Right cardiac atrium (tissue), 5 donors: ENCODE measurements at regions not wholly inside any gene's neighbourhood (a gene's known extent, or its start where the extent isn't known, plus 50 kb on each side); places are given as distances from the start of the nearest gene placed in this dataset.

Experiments
- ATAC-seq, 2 donors: fragments of 200-7000 bp; cut with Tn5 transposase; one replicate each; pipeline versions ENCODE4 v1.8.0 to v1.9.1; 2020; ENCODE audit warnings: moderate library complexity in 2 of 2, mild to moderate bottlenecking in 1 of 2
- DNase-seq, 3 donors: peaks; one replicate each; pipeline ENCODE4 v3.0.0-alpha.2; 2020
- H3K27ac ChIP-seq: one replicate; pipeline ENCODE4 v1.5.1; 2013; ENCODE audit warnings: mild to moderate bottlenecking, low read length, control low read depth, moderate library complexity
- H3K27me3 ChIP-seq: one replicate; pipeline ENCODE4 v1.6.1; 2013; ENCODE audit not compliant: control insufficient read depth, insufficient read depth
- H3K4me1 ChIP-seq: one replicate; pipeline ENCODE4 v1.6.1; 2013; ENCODE audit warnings: low read length; ENCODE audit not compliant: control insufficient read depth, insufficient read depth
- H3K4me3 ChIP-seq: one replicate; pipeline ENCODE4 v1.5.1; 2013; ENCODE audit warnings: low read length, control low read depth
- H3K9me3 ChIP-seq: one replicate; pipeline ENCODE4 v1.6.1; 2013; ENCODE audit warnings: low read length; ENCODE audit not compliant: control insufficient read depth
- WGBS: extraction: QIAGEN DNeasy Blood & Tissue Kit; methylation state at CpG from one replicate; pipeline ENCODE4 v1.1.7; 2013; 5-methylcytosine and 5-hydroxymethylcytosine counted together
- intact Hi-C, 4 donors: fragments of 100-400 bp; cut with DNase I; formaldehyde crosslinking; loops; one replicate each; pipeline versions ENCODE4 v1.11.0 to v1.14.0; 2022 to 2023
- donor health status: healthy with polysubstance abuse.
- donor health status: DM: no; HTN: yes; CAD: no.
- donor health status: DM: no; HTN: no; CAD: no.
- donor health status: DM: no; HTN: yes; CAD: no; lungs with severe emphysema.
- donor health status: DM: yes; HTN: yes; CAD: no.

DNA sequence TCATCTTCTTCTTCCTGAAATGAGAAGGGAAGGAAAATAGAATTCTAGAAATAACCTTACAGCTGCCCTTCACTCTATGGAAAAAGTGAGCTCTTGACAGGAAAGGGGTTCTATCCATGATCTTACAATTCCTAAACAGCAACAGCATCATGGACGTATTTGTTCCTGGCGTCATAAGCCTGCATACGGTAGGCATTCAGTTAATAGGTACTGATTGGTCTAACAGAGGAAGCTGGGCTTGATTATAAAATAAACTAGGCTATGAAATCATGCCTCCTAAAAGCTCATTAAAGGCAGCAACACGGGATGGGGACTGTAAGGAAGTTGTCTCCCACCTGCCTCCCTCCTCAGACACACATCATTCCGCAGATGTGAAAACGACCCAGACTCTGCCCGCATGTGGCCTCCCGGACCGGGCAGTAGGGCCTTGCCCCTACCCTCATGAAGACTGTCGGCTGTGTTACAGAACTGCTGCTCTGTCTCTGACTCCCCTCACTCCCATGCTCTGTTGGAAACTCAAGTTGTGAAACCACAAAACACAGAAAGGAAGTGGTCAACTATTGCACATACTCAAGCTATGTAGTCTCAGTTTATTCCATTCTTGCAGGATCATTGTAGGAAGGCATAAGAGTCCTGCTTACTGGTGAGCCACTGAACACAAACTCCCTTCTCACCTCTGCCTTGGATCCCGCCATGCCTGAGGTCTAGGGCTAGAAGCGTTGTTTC, 129.8 kb downstream of the DLEU7 start:
- no peak for DNase-seq
- Histone ChIP-seq H3K27ac (no peak overlapping the region), H3K27me3 (no peaks in the 10 kb centered on the region)

DNA sequence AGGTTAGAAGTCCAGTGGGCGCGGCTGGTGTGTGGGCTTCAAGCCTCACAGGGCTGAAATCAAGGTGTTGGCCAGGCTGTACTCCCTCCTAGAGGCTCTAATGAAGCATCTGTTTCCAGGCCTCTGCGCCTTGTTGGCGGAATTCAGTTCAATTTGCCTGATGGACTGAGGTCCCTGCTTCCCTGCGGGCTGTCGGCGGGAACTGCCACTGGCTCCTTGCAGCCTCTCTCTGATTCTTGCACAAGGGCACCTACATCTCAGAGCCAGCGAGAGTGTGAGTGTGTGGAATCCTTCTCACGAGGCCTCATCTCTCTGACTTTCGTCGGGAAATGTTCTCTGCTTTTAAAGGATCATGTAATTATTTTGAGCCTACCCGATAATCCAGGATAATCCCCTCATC, 128.6 kb downstream of the DLEU7 start:
- ATAC-seq (no peak), DNase-seq (peak in 1 of 3 donors; percentile 44)
- no peaks in the 10 kb centered on the region for H3K4me1 ChIP-seq
- H3K9me3 ChIP-seq: no peaks in the 10 kb centered on the region
- 94% methylated on average over 12 of the region's 12 CpGs for WGBS
- intact Hi-C loops: no loop called here
- H3K27ac ChIP-seq: no peak overlapping the region
- no peak overlapping the region for H3K4me3 ChIP-seq
- no peaks in the 10 kb centered on the region for H3K27me3 ChIP-seq

More for the DNA sequence above, 129.8 kb downstream of the DLEU7 start:
- 78% methylated on average over 12 of the region's 12 CpGs for WGBS
- H3K9me3 ChIP-seq: no peaks in the 10 kb centered on the region
- no peak overlapping the region for H3K4me3 ChIP-seq
- intact Hi-C loops: no loop called here
- ATAC-seq: peak; percentile 55 to 66
- no peaks in the 10 kb centered on the region for H3K4me1 ChIP-seq

- H3K27ac ChIP-seq: no peak overlapping the region
- H3K9me3 ChIP-seq: no peaks in the 10 kb centered on the region
- ATAC-seq: peak; percentile 50 to 54
- H3K4me3 ChIP-seq: no peak overlapping the region
- intact Hi-C loops: no loop called here
- no peaks in the 10 kb centered on the region for H3K4me1 ChIP-seq
- peak; percentile 46 to 83 (median 75) for DNase-seq
- 88% methylated on average over 14 of the region's 14 CpGs for WGBS
- no peaks in the 10 kb centered on the region for H3K27me3 ChIP-seq
These were observed 127.9 kb downstream of the DLEU7 start for GRCh38 chr13:50715402-50716146.

DNA sequence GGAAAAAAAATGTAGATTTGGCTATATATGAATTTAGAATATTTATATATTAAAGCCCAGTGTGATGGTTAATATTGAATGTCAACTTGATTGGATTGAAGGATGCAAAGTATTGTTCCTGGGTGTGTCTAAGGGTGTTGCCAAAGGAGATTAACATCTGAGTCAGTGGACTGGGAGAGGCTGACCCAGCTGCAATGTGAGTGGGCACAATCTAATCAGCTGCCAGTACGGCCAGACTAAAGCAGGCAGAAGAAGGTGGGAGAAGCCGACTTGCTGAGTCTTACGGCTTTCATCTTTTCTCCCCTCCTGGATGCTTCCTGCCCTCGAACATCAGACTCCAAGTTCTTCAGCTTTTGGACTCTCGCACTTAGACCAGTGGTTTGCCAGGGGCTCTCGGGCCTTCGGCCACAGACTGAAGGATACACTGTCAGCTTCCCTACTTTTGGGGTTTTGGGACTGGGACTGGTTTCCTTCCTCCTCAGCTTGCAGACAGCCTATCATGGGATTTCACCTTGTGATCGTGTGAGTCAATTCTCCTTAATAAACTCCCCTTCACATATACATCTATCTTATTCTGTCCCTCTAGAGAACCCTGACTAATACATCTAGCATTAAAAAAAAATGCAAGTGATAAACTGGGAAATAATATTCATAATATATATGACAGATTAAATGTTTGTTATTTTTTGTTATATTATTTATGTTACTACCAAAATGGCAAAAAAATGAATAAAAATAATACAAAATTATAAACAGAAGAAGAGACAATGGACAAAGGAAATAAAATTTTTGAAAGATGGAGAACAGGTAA, 122.4 kb downstream of the DLEU7 start:
- Histone ChIP-seq H3K27ac (no peak overlapping the region), H3K4me1 (no peaks in the 10 kb centered on the region), H3K27me3 (no peaks in the 10 kb centered on the region), H3K9me3 (no peaks in the 10 kb centered on the region), H3K4me3 (no peak overlapping the region)
- WGBS: 70% methylated on average over 8 of the region's 8 CpGs
- DNase-seq (no peak), ATAC-seq (no peak)
- intact Hi-C loops: no loop called here

DNA sequence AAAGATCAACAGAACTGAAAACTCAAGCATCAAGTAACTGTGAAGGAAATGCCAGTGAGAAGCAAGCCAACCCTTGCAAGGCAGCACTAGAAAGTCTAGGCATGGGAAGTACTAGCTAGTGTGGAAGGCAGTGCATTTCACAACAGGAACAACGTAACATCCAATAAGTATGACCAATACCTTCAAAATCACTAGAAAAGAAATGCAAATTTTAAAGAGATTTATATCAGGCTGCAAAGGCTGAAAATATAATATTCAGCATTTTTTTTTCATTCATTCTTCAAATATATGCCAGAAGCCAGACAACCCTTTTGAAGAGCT, 121.9 kb downstream of the DLEU7 start:
- ATAC-seq (no peak), DNase-seq (no peak)
- Histone ChIP-seq H3K27ac (no peak overlapping the region), H3K4me3 (no peak overlapping the region), H3K27me3 (no peaks in the 10 kb centered on the region), H3K9me3 (no peaks in the 10 kb centered on the region), H3K4me1 (no peaks in the 10 kb centered on the region)
- intact Hi-C loops: no loop called here
- WGBS: 85% methylated on average over 1 of the region's 1 CpG

DNA sequence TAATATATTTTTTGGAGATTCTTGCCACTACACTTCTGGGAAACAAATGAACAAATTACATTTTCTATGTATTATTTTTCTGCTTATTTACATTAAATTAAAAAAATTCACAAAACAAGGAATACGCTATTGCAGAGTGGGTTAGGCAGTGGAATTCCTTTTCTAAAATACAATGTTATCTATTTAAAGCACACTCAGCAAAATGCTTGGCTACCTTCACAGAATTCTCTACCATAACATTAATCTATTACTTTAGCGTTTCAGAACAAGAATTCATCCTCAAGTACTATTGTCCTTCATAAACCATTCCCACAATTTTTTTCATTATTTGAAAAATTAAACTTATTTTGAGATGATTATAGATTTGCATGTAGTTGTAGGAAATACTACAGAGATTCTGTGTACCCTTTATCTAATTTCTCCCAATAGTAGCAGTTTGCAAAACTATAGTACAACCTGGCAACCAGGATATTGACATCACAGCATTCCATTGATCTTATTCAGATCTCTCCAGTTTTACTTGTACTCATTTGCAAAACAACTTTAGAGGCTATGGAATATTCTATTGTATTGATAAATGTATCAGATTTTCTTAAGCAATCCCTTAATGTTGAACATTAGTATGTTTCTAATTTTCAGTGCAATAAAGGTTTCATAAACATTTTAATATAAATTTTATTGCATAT, 120.9 kb downstream of the DLEU7 start:
- intact Hi-C loops: no loop called here
- ATAC-seq: no peak
- DNase-seq: no peak
- Histone ChIP-seq H3K4me1 (no peaks in the 10 kb centered on the region), H3K4me3 (no peak overlapping the region), H3K27me3 (no peaks in the 10 kb centered on the region), H3K27ac (no peak overlapping the region), H3K9me3 (no peaks in the 10 kb centered on the region)
- 85% methylated on average over 2 of the region's 2 CpGs for WGBS

DNA sequence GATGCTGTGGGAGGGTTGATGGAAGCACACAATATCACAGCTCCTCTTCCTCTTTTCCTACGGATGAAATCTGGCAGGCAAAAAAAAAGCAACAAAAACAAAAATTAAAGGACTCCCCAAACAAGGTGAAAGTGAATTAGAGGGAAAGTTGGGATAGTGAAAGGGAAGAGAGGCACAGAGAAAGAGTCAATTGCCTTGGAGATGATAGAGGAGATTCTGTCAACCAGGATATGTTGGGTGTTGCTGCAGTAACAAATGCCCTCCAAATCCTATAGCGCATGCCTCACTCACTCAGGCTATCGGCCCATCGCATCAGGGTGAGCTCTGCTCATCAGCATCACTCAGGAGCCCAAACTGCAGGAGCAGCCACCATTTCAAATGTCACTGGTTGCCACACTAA, 119.1 kb downstream of the DLEU7 start:
- ATAC-seq (no peak), DNase-seq (no peak)
- 85% methylated on average over 4 of the region's 4 CpGs for WGBS
- intact Hi-C loops: no loop called here
- Histone ChIP-seq H3K9me3 (no peaks in the 10 kb centered on the region), H3K27ac (no peak overlapping the region), H3K4me3 (no peak overlapping the region), H3K4me1 (no peaks in the 10 kb centered on the region), H3K27me3 (no peaks in the 10 kb centered on the region)

DNA sequence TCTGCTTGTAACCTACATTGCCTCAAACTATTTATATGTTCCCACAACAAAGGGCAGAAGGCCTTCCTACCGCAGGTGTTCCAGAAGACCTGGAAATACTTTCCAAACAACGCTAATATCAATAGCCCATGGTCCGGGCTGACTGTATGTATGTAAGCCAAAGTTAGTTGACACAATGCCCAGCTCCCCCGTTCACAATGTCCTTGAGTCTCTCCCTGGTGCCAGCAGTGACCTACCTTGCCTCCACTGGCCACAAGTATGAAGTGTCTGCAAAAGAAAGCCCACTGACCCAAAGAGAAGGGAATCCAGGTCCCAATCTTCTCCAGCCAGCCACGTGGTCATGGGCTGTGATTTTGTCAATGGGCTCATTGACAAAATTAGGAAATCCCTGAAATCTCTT, 118.6 kb downstream of the DLEU7 start:
- H3K9me3 ChIP-seq: no peaks in the 10 kb centered on the region
- no peak overlapping the region for H3K4me3 ChIP-seq
- no peaks in the 10 kb centered on the region for H3K27me3 ChIP-seq
- ATAC-seq (no peak), DNase-seq (no peak)
- no peaks in the 10 kb centered on the region for H3K4me1 ChIP-seq
- no peak overlapping the region for H3K27ac ChIP-seq
- intact Hi-C loops: no loop called here
- 74% methylated on average over 5 of the region's 5 CpGs for WGBS

- no peaks in the 10 kb centered on the region for H3K4me1 ChIP-seq
- DNase-seq (no peak), ATAC-seq (no peak)
- H3K27me3 ChIP-seq: no peaks in the 10 kb centered on the region
- no peak overlapping the region for H3K27ac ChIP-seq
- H3K4me3 ChIP-seq: no peak overlapping the region
- H3K9me3 ChIP-seq: no peaks in the 10 kb centered on the region
- WGBS: 76% methylated on average over 4 of the region's 4 CpGs
- intact Hi-C loops: no loop called here
These were observed 117.3 kb downstream of the DLEU7 start for GRCh38 chr13:50726164-50726563.

DNA sequence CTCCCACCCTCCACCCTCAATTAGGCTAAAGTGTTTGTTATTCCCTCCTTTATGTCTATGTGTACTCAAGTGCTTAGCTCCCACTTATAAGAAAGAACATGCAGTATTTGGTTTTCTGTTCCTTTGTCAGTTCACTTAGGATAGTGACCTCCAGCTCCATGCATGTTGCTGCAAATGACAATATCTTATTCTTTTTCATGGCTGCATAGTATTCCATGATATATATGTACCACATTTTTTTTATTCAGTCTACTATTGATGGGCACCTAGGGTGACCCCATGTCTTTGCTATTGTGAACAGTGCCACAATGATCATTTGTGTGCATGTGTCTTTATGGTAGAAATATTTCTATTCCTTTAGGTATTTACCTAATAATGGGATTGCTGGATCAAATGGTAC, 114.3 kb downstream of the DLEU7 start:
- peaks cover 3% of the 10 kb centered on the region for H3K4me1 ChIP-seq
- intact Hi-C loops: no loop called here
- no peak overlapping the region for H3K27ac ChIP-seq
- no peak for DNase-seq
- H3K4me3 ChIP-seq: no peak overlapping the region
- no peak for ATAC-seq
- no peaks in the 10 kb centered on the region for H3K27me3 ChIP-seq
- no peaks in the 10 kb centered on the region for H3K9me3 ChIP-seq
